ENCODE measurements at regions not wholly inside any gene's neighbourhood (a gene's known extent, or its start where the extent isn't known, plus 50 kb on each side); places are given as distances from the start of the nearest gene placed in this dataset.
A peak's percentile ranks its signal among the peaks of the same experiment; 100 is the strongest.

GRCh38 chr15:68507447-68507846, 71.3 kb upstream of the CORO2B start:
- no peak overlapping the region for H3K27ac ChIP-seq (ENCODE audit: low read depth, low read length)
- WGBS (ENCODE audit: insufficient coverage), result no CpG with 5 or more reads among the region's 2 CpGs
- DNase-seq (ENCODE audit: low read depth in 4 of 6, low spot score in 6 of 6), result peak in 1 of 6 donors; percentile 39
- H3K4me1 ChIP-seq (ENCODE audit: control insufficient read depth, insufficient read depth, low read length), result peaks cover 21% of the 10 kb centered on the region
- no peak overlapping the region for H3K4me3 ChIP-seq (ENCODE audit: low read depth, low read length)
- H3K27me3 ChIP-seq (ENCODE audit: control insufficient read depth, insufficient read depth, low read length), result no peaks in the 10 kb centered on the region
- H3K9me3 ChIP-seq (ENCODE audit: control insufficient read depth, insufficient read depth, low read length), result no peaks in the 10 kb centered on the region
- H3K36me3 ChIP-seq (ENCODE audit: control insufficient read depth, insufficient read depth, low read length), result no peaks in the 10 kb centered on the region

GRCh38 chr15:68508485-68509189, 70.2 kb upstream of the CORO2B start:
- H3K27me3 ChIP-seq (ENCODE audit: control insufficient read depth, insufficient read depth, low read length), result no peaks in the 10 kb centered on the region
- peaks cover 21% of the 10 kb centered on the region for H3K4me1 ChIP-seq (ENCODE audit: control insufficient read depth, insufficient read depth, low read length)
- no peak overlapping the region for H3K4me3 ChIP-seq (ENCODE audit: low read depth, low read length)
- 52% methylated on average over 10 of the region's 12 CpGs for WGBS (ENCODE audit: insufficient coverage)
- H3K36me3 ChIP-seq (ENCODE audit: control insufficient read depth, insufficient read depth, low read length), result no peaks in the 10 kb centered on the region
- no peaks in the 10 kb centered on the region for H3K9me3 ChIP-seq (ENCODE audit: control insufficient read depth, insufficient read depth, low read length)
- H3K27ac ChIP-seq (ENCODE audit: low read depth, low read length), result no peak overlapping the region
- peak in 5 of 6 donors; percentile 17 to 68 (median 38) for DNase-seq (ENCODE audit: low read depth in 4 of 6, low spot score in 6 of 6)

GRCh38 chr15:68510558-68510957, 68.2 kb upstream of the CORO2B start:
- no peak for DNase-seq (ENCODE audit: low read depth in 4 of 6, low spot score in 6 of 6)
- Histone ChIP-seq H3K27me3 (ENCODE audit: control insufficient read depth, insufficient read depth, low read length) (no peaks in the 10 kb centered on the region), H3K4me3 (ENCODE audit: low read depth, low read length) (no peak overlapping the region), H3K36me3 (ENCODE audit: control insufficient read depth, insufficient read depth, low read length) (no peaks in the 10 kb centered on the region), H3K27ac (ENCODE audit: low read depth, low read length) (peak overlapping the region; percentile 52), H3K4me1 (ENCODE audit: control insufficient read depth, insufficient read depth, low read length) (peaks cover 12% of the 10 kb centered on the region), H3K9me3 (ENCODE audit: control insufficient read depth, insufficient read depth, low read length) (no peaks in the 10 kb centered on the region)
- WGBS (ENCODE audit: insufficient coverage), result 67% methylated on average over 1 of the region's 2 CpGs

GRCh38 chr15:68511073-68511991, 67.5 kb upstream of the CORO2B start:
- Histone ChIP-seq H3K4me1 (ENCODE audit: control insufficient read depth, insufficient read depth, low read length) (peaks cover 12% of the 10 kb centered on the region), H3K4me3 (ENCODE audit: low read depth, low read length) (no peak overlapping the region), H3K27ac (ENCODE audit: low read depth, low read length) (peak overlapping the region; percentile 52), H3K36me3 (ENCODE audit: control insufficient read depth, insufficient read depth, low read length) (no peaks in the 10 kb centered on the region), H3K9me3 (ENCODE audit: control insufficient read depth, insufficient read depth, low read length) (no peaks in the 10 kb centered on the region), H3K27me3 (ENCODE audit: control insufficient read depth, insufficient read depth, low read length) (no peaks in the 10 kb centered on the region)
- no peak for DNase-seq (ENCODE audit: low read depth in 4 of 6, low spot score in 6 of 6)
- 79% methylated on average over 12 of the region's 12 CpGs for WGBS (ENCODE audit: insufficient coverage)

- Histone ChIP-seq H3K27ac (ENCODE audit: low read depth, low read length) (peak overlapping the region; percentile 57), H3K4me1 (ENCODE audit: control insufficient read depth, insufficient read depth, low read length) (peaks cover 12% of the 10 kb centered on the region), H3K4me3 (ENCODE audit: low read depth, low read length) (no peak overlapping the region), H3K27me3 (ENCODE audit: control insufficient read depth, insufficient read depth, low read length) (no peaks in the 10 kb centered on the region), H3K36me3 (ENCODE audit: control insufficient read depth, insufficient read depth, low read length) (no peaks in the 10 kb centered on the region), H3K9me3 (ENCODE audit: control insufficient read depth, insufficient read depth, low read length) (no peaks in the 10 kb centered on the region)
- 76% methylated on average over 6 of the region's 7 CpGs for WGBS (ENCODE audit: insufficient coverage)
- DNase-seq (ENCODE audit: low read depth in 4 of 6, low spot score in 6 of 6), result no peak
These were observed 66.7 kb upstream of the CORO2B start for GRCh38 chr15:68512052-68512451.

GRCh38 chr15:68512598-68512997, 66.2 kb upstream of the CORO2B start:
- Histone ChIP-seq H3K36me3 (ENCODE audit: control insufficient read depth, insufficient read depth, low read length) (no peaks in the 10 kb centered on the region), H3K27ac (ENCODE audit: low read depth, low read length) (peak overlapping the region; percentile 57), H3K4me1 (ENCODE audit: control insufficient read depth, insufficient read depth, low read length) (peaks cover 15% of the 10 kb centered on the region), H3K27me3 (ENCODE audit: control insufficient read depth, insufficient read depth, low read length) (no peaks in the 10 kb centered on the region), H3K4me3 (ENCODE audit: low read depth, low read length) (no peak overlapping the region), H3K9me3 (ENCODE audit: control insufficient read depth, insufficient read depth, low read length) (no peaks in the 10 kb centered on the region)
- WGBS (ENCODE audit: insufficient coverage), result 73% methylated on average over 3 of the region's 3 CpGs
- DNase-seq (ENCODE audit: low read depth in 4 of 6, low spot score in 6 of 6), result peak in 1 of 6 donors; percentile 31

GRCh38 chr15:68515371-68516095, 63.3 kb upstream of the CORO2B start:
- no peaks in the 10 kb centered on the region for H3K27me3 ChIP-seq (ENCODE audit: control insufficient read depth, insufficient read depth, low read length)
- no peaks in the 10 kb centered on the region for H3K9me3 ChIP-seq (ENCODE audit: control insufficient read depth, insufficient read depth, low read length)
- H3K27ac ChIP-seq (ENCODE audit: low read depth, low read length), result no peak overlapping the region
- peaks cover 15% of the 10 kb centered on the region for H3K4me1 ChIP-seq (ENCODE audit: control insufficient read depth, insufficient read depth, low read length)
- no peak for DNase-seq (ENCODE audit: low read depth in 4 of 6, low spot score in 6 of 6)
- WGBS (ENCODE audit: insufficient coverage), result 83% methylated on average over 3 of the region's 6 CpGs
- H3K36me3 ChIP-seq (ENCODE audit: control insufficient read depth, insufficient read depth, low read length), result no peaks in the 10 kb centered on the region
- H3K4me3 ChIP-seq (ENCODE audit: low read depth, low read length), result no peak overlapping the region

- peak in 2 of 6 donors; percentile 18 to 39 for DNase-seq (ENCODE audit: low read depth in 4 of 6, low spot score in 6 of 6)
- no peaks in the 10 kb centered on the region for H3K9me3 ChIP-seq (ENCODE audit: control insufficient read depth, insufficient read depth, low read length)
- WGBS (ENCODE audit: insufficient coverage), result 58% methylated on average over 4 of the region's 6 CpGs
- H3K27ac ChIP-seq (ENCODE audit: low read depth, low read length), result peak overlapping the region; percentile 42
- no peaks in the 10 kb centered on the region for H3K36me3 ChIP-seq (ENCODE audit: control insufficient read depth, insufficient read depth, low read length)
- H3K4me1 ChIP-seq (ENCODE audit: control insufficient read depth, insufficient read depth, low read length), result peaks cover 12% of the 10 kb centered on the region
- H3K4me3 ChIP-seq (ENCODE audit: low read depth, low read length), result no peak overlapping the region
- H3K27me3 ChIP-seq (ENCODE audit: control insufficient read depth, insufficient read depth, low read length), result no peaks in the 10 kb centered on the region
These were observed 61.5 kb upstream of the CORO2B start for GRCh38 chr15:68517285-68517761.

GRCh38 chr15:68518046-68518445, 60.7 kb upstream of the CORO2B start:
- H3K4me3 ChIP-seq (ENCODE audit: low read depth, low read length), result no peak overlapping the region
- 66% methylated on average over 5 of the region's 6 CpGs for WGBS (ENCODE audit: insufficient coverage)
- H3K27ac ChIP-seq (ENCODE audit: low read depth, low read length), result peak overlapping the region; percentile 42
- no peaks in the 10 kb centered on the region for H3K9me3 ChIP-seq (ENCODE audit: control insufficient read depth, insufficient read depth, low read length)
- H3K4me1 ChIP-seq (ENCODE audit: control insufficient read depth, insufficient read depth, low read length), result peaks cover 12% of the 10 kb centered on the region
- no peaks in the 10 kb centered on the region for H3K36me3 ChIP-seq (ENCODE audit: control insufficient read depth, insufficient read depth, low read length)
- no peak for DNase-seq (ENCODE audit: low read depth in 4 of 6, low spot score in 6 of 6)
- no peaks in the 10 kb centered on the region for H3K27me3 ChIP-seq (ENCODE audit: control insufficient read depth, insufficient read depth, low read length)
